ENCODE measurements at regions not wholly inside any gene's neighbourhood (a gene's known extent, or its start where the extent isn't known, plus 50 kb on each side); places are given as distances from the start of the nearest gene placed in this dataset.

- intact Hi-C loops (cut with DNase I), result no loop called here
- Histone ChIP-seq H3K27ac (replicated peaks in 1 of 4) (no peak overlapping the region), H3K9me3 (no peaks in the 10 kb centered on the region), H3K4me3 (no peak overlapping the region), H3K4me1 (no peaks in the 10 kb centered on the region), H3K27me3 (no peaks in the 10 kb centered on the region), H3K36me3 (no peaks in the 10 kb centered on the region)
- TF ChIP-seq POLR2A (IDR thresholded peaks at IDR 0.05; ENCODE audit: low read depth) (no peak), POLR2AphosphoS5 (IDR thresholded peaks at IDR 0.05) (no peak)
- WGBS, result 90% methylated on average over 4 of the region's 4 CpGs
- DNase-seq (ENCODE audit: extremely low spot score), result no peak
Observed at GRCh38 chr15:70240082-70240481, 142.4 kb upstream of the TLE3 start.

- WGBS, result 82% methylated on average over 3 of the region's 3 CpGs
- Histone ChIP-seq H3K27me3 (no peaks in the 10 kb centered on the region), H3K4me3 (no peak overlapping the region), H3K9me3 (no peaks in the 10 kb centered on the region), H3K4me1 (no peaks in the 10 kb centered on the region), H3K36me3 (no peaks in the 10 kb centered on the region), H3K27ac (replicated peaks in 1 of 4) (no peak overlapping the region)
- intact Hi-C loops (cut with DNase I), result no loop called here
- TF ChIP-seq EP300 (IDR thresholded peaks at IDR 0.05) (no peak), POLR2A (IDR thresholded peaks at IDR 0.05; ENCODE audit: low read depth) (no peak), CTCF (IDR thresholded peaks at IDR 0.05) (no peak), POLR2AphosphoS5 (IDR thresholded peaks at IDR 0.05) (no peak)
- DNase-seq (ENCODE audit: extremely low spot score), result no peak
Observed at GRCh38 chr15:70238917-70239316, 141.2 kb upstream of the TLE3 start.

GRCh38 chr15:70237626-70238025 is 139.9 kb upstream of the TLE3 start:
- H3K4me1 ChIP-seq, result no peaks in the 10 kb centered on the region
- H3K4me3 ChIP-seq, result no peak overlapping the region
- 96% methylated on average over 2 of the region's 2 CpGs for whole genome bisulfite sequencing
- no peaks in the 10 kb centered on the region for H3K36me3 ChIP-seq
- no peaks in the 10 kb centered on the region for H3K27me3 ChIP-seq
- H3K9me3 ChIP-seq, result no peaks in the 10 kb centered on the region
- DNase-seq (ENCODE audit: extremely low spot score), result no peak
- no peak overlapping the region for H3K27ac ChIP-seq (replicated peaks in 1 of 4)
- intact Hi-C loops (cut with DNase I), result no loop called here
- TF ChIP-seq POLR2AphosphoS5 (IDR thresholded peaks at IDR 0.05) (no peak), POLR2A (IDR thresholded peaks at IDR 0.05; ENCODE audit: low read depth) (no peak), CTCF (IDR thresholded peaks at IDR 0.05) (no peak)

- no peaks in the 10 kb centered on the region for H3K36me3 ChIP-seq
- H3K4me1 ChIP-seq, result no peaks in the 10 kb centered on the region
- no peak overlapping the region for H3K4me3 ChIP-seq
- peaks cover 0 to 11% (median 8%) of the 10 kb centered on the region in 4 donors for H3K9me3 ChIP-seq
- no peaks in the 10 kb centered on the region for H3K27me3 ChIP-seq
- WGBS, result 90% methylated on average over 5 of the region's 5 CpGs
- H3K27ac ChIP-seq (replicated peaks in 1 of 4), result no peak overlapping the region
- TF ChIP-seq POLR2A (IDR thresholded peaks at IDR 0.05; ENCODE audit: low read depth), result no peak
- no peak for TF ChIP-seq POLR2AphosphoS5 (IDR thresholded peaks at IDR 0.05)
- no peak for TF ChIP-seq CTCF (IDR thresholded peaks at IDR 0.05)
- TF ChIP-seq EP300 (IDR thresholded peaks at IDR 0.05), result no peak
- intact Hi-C loops (cut with DNase I), result no loop called here
- no peak for DNase-seq (ENCODE audit: extremely low spot score)
Observed at GRCh38 chr15:70236341-70237086, 138.8 kb upstream of the TLE3 start.

- WGBS, result 60% methylated on average over 5 of the region's 5 CpGs
- H3K9me3 ChIP-seq, result peaks cover 0 to 17% (median 9%) of the 10 kb centered on the region in 4 donors
- DNase-seq (ENCODE audit: extremely low spot score), result no peak
- intact Hi-C loops (cut with DNase I), result no loop called here
- H3K4me1 ChIP-seq, result no peaks in the 10 kb centered on the region
- no peaks in the 10 kb centered on the region for H3K36me3 ChIP-seq
- H3K27ac ChIP-seq (replicated peaks in 1 of 4), result no peak overlapping the region
- H3K27me3 ChIP-seq, result no peaks in the 10 kb centered on the region
- no peak for TF ChIP-seq POLR2A (IDR thresholded peaks at IDR 0.05; ENCODE audit: low read depth)
- no peak for TF ChIP-seq POLR2AphosphoS5 (IDR thresholded peaks at IDR 0.05)
- no peak for TF ChIP-seq CTCF (IDR thresholded peaks at IDR 0.05)
- no peak for TF ChIP-seq EP300 (IDR thresholded peaks at IDR 0.05)
- no peak overlapping the region for H3K4me3 ChIP-seq
Observed at GRCh38 chr15:70235347-70235746, 137.6 kb upstream of the TLE3 start.
